Liver (tissue), 3 donors: ENCODE measurements at regions not wholly inside any gene's neighbourhood (a gene's known extent, or its start where the extent isn't known, plus 50 kb on each side); places are given as distances from the start of the nearest gene placed in this dataset.

ENCODE experiments used
- ATF3 ChIP-seq: IDR thresholded peaks from 2 replicates; pipeline ENCODE4 v1.6.1; 2016; ENCODE audit warnings: antibody characterized with exemption
- CTCF ChIP-seq: fragments of 150-350 bp; IDR thresholded peaks from 2 replicates; pipeline ENCODE4 v1.5.1; 2017; ENCODE audit warnings: improper control_type of control experiment, low read depth, low read length; ENCODE audit not compliant: missing input control
- FOXA1 ChIP-seq: IDR thresholded peaks from 2 replicates; pipeline ENCODE4 v1.6.1; 2016; ENCODE audit warnings: antibody characterized with exemption
- NR2F2 ChIP-seq: IDR thresholded peaks from 2 replicates; pipeline ENCODE4 v1.6.1; 2016; ENCODE audit warnings: antibody characterized with exemption
- YY1 ChIP-seq: IDR thresholded peaks from 2 replicates; pipeline ENCODE4 v1.6.1; 2016; ENCODE audit warnings: antibody characterized with exemption, mild to moderate bottlenecking
- donor health status: healthy.
- donor health status: healthy.

GRCh38 chrX:146906166-146906565 lies 91.6 kb upstream of the CXorf51A start:
- TF ChIP-seq CTCF (no peak), YY1 (no peak), ATF3 (no peak), NR2F2 (no peak), FOXA1 (no peak)
